Omental fat pad (tissue), 3 donors: ENCODE measurements at regions not wholly inside any gene's neighbourhood (a gene's known extent, or its start where the extent isn't known, plus 50 kb on each side); places are given as distances from the start of the nearest gene placed in this dataset.

ENCODE experiments used
- ATAC-seq: fragments of 150-250 bp; one replicate; pipeline ENCODE4 v1.9.1; 2016; ENCODE audit warnings: mild to moderate bottlenecking, moderate library complexity; ENCODE audit not compliant: low FRiP score
- DNase-seq: peaks from one replicate; pipeline ENCODE4 v3.0.0-alpha.2; 2019; ENCODE audit warnings: low spot score
- CTCF ChIP-seq, 3 donors: fragments of 450-650 bp; IDR thresholded peaks; one replicate each; pipeline ENCODE4 v1.5.1; 2016 to 2017; ENCODE audit warnings: antibody characterized with exemption in 3 of 3, mild to moderate bottlenecking in 3 of 3, moderate library complexity in 2 of 3

GRCh38 chr10:125249948-125250347, 89.6 kb upstream of the CTBP2 start:
- ATAC-seq: no peak
- no peak for TF ChIP-seq CTCF (IDR thresholded peaks at IDR 0.05)
- DNase-seq: no peak

GRCh38 chr10:125248489-125248888, 88.1 kb upstream of the CTBP2 start:
- TF ChIP-seq CTCF (IDR thresholded peaks at IDR 0.05): no peak
- no peak for ATAC-seq
- DNase-seq: no peak

GRCh38 chr10:125247576-125247975, 87.2 kb upstream of the CTBP2 start:
- no peak for DNase-seq
- no peak for TF ChIP-seq CTCF (IDR thresholded peaks at IDR 0.05)
- no peak for ATAC-seq

GRCh38 chr10:125243532-125244253, 83.3 kb upstream of the CTBP2 start:
- ATAC-seq (no peak), DNase-seq (no peak)
- TF ChIP-seq CTCF (IDR thresholded peaks at IDR 0.05): no peak

GRCh38 chr10:125238682-125239081, 78.3 kb upstream of the CTBP2 start:
- no peak for DNase-seq
- TF ChIP-seq CTCF (IDR thresholded peaks at IDR 0.05): no peak
- no peak for ATAC-seq

- ATAC-seq: no peak
- DNase-seq: no peak
- no peak for TF ChIP-seq CTCF (IDR thresholded peaks at IDR 0.05)
Observed at GRCh38 chr10:125236091-125236490, 75.7 kb upstream of the CTBP2 start.
